HepG2 (cell line): ENCODE measurements at regions not wholly inside any gene's neighbourhood (a gene's known extent, or its start where the extent isn't known, plus 50 kb on each side); places are given as distances from the start of the nearest gene placed in this dataset.

ENCODE experiments used
- ATAC-seq: fragments of 200-7000 bp; cut with Tn5 transposase; 3 replicates; pipeline ENCODE4 v1.9.1; 2020; ENCODE audit warnings: mild to moderate bottlenecking, moderate library complexity
- BruUV-seq: library from RNA; stranded (reverse); fragments of 400-500 nt; replicated peaks from 2 replicates; lab custom pipeline; 2021; lab: Mats Ljungman, UMichigan
- CTCF ChIA-PET: fragments of 300-600 bp; formaldehyde crosslinking; extraction: SDS; loops from one replicate; lab custom pipeline; 2021; ENCODE audit warnings: low total read pairs, inconsistent platforms, low intra/inter-chr PET ratio; lab: Yijun Ruan, JAX
- POLR2A ChIA-PET: fragments of 350-600 bp; sonication (Branson Sonifier 250); formaldehyde crosslinking; loops from one replicate; lab custom pipeline; 2020; ENCODE audit warnings: antibody characterized with exemption, inconsistent platforms; lab: Yijun Ruan, JAX
- DNase-seq: peaks from one replicate; pipeline ENCODE4 v3.0.0-alpha.2; 2015; ENCODE audit warnings: low spot score
- FAIRE-seq: peaks from 3 replicates; lab custom pipeline; 2011; peaks lifted over from hg19 to GRCh38; lab: Jason Lieb, UNC
- H2AFZ ChIP-seq: one replicate; pipeline ENCODE4 v1.6.1; 2011; ENCODE audit warnings: low read length, inconsistent platforms
- H3K27ac ChIP-seq: fragments of 300-600 bp; 3 replicates; pipeline ENCODE4 v1.8.0; 2011; ENCODE audit warnings: mixed run types, mild to moderate bottlenecking, mixed read lengths, low read length, inconsistent platforms; ENCODE audit not compliant: insufficient read depth; ENCODE audit errors: extremely low read length
- H3K27me3 ChIP-seq, 2 experiments: fragments of 200-600 bp in 1 of 2; 2 replicates in 1 of 2; 3 replicates in 1 of 2; pipeline versions ENCODE4 v1.6.0 to v1.8.0; 2011; ENCODE audit warnings: low read length in 2 of 2, mild to moderate bottlenecking in 2 of 2, moderate library complexity in 2 of 2, inconsistent platforms in 1 of 2; ENCODE audit not compliant: insufficient read depth in 2 of 2, control insufficient read depth in 1 of 2
- H3K36me3 ChIP-seq, 2 experiments: fragments of 200-600 bp in 1 of 2; replicated peaks in 1 of 2; 2 replicates in 1 of 2; 3 replicates in 1 of 2; pipeline versions ENCODE4 v1.5.1 to v1.8.0; 2011; ENCODE audit warnings: low read length in 2 of 2, inconsistent platforms in 1 of 2; ENCODE audit not compliant: insufficient read depth in 2 of 2, control insufficient read depth in 1 of 2
- H3K4me1 ChIP-seq: 2 replicates; pipeline ENCODE4 v1.5.1; 2012; ENCODE audit warnings: low read length, inconsistent platforms; ENCODE audit not compliant: insufficient read depth
- H3K4me2 ChIP-seq: 2 replicates; pipeline ENCODE4 v1.6.0; 2011; ENCODE audit warnings: low read depth, low read length, inconsistent platforms
- H3K4me3 ChIP-seq, 3 experiments: fragments of 200-600 bp in 1 of 3; sonication (generic), shearing (Covaris generic) in 1 of 3; replicated peaks in 1 of 3; 2 replicates each; pipeline ENCODE4 v1.5.1; 2011 to 2016; ENCODE audit warnings: low read length in 3 of 3, inconsistent platforms in 2 of 3, low read depth in 2 of 3, mild to moderate bottlenecking in 2 of 3, control low read depth in 1 of 3, mixed read lengths in 1 of 3; ENCODE audit not compliant: insufficient read depth in 1 of 3
- H3K79me2 ChIP-seq: one replicate; pipeline ENCODE4 v1.6.1; 2011; ENCODE audit warnings: low read length, inconsistent platforms; ENCODE audit not compliant: insufficient read depth
- H3K9ac ChIP-seq: 2 replicates; pipeline ENCODE4 v1.6.0; 2011; ENCODE audit warnings: mild to moderate bottlenecking, low read depth, low read length, inconsistent platforms; ENCODE audit not compliant: insufficient read depth
- H3K9me3 ChIP-seq: 2 replicates; pipeline ENCODE4 v1.5.1; 2012; ENCODE audit warnings: mild to moderate bottlenecking, low read length
- H4K20me1 ChIP-seq: 2 replicates; pipeline ENCODE4 v1.6.0; 2011; ENCODE audit warnings: inconsistent platforms, mild to moderate bottlenecking, low read length, moderate library complexity; ENCODE audit not compliant: insufficient read depth
- ATRX ChIP-seq: sonication (generic); formaldehyde crosslinking; IDR thresholded peaks from 2 replicates; pipeline ENCODE4 v1.4.0; 2020; ENCODE audit warnings: missing genetic modification reagents, borderline replicate concordance
- BRD4 ChIP-seq: sonication (generic); formaldehyde crosslinking; IDR thresholded peaks from 2 replicates; pipeline ENCODE4 v1.4.0; 2020; ENCODE audit warnings: missing genetic modification reagents
- DNMT1 ChIP-seq: sonication (generic); formaldehyde crosslinking; IDR thresholded peaks from 2 replicates; pipeline ENCODE4 v1.5.1; 2020; ENCODE audit warnings: mild to moderate bottlenecking, missing genetic modification reagents
- KLF15 ChIP-seq: sonication (generic); formaldehyde crosslinking; IDR thresholded peaks from 2 replicates; pipeline ENCODE4 v1.8.1; 2023; ENCODE audit warnings: borderline replicate concordance, mild to moderate bottlenecking, inconsistent platforms, missing genetic modification reagents, mixed read lengths
- MTA3 ChIP-seq: sonication (generic); formaldehyde crosslinking; IDR thresholded peaks from 2 replicates; pipeline ENCODE4 v1.4.0; 2020; ENCODE audit warnings: missing genetic modification reagents
- NR2C2 ChIP-seq: sonication (generic); formaldehyde crosslinking; IDR thresholded peaks from 2 replicates; pipeline ENCODE4 v1.4.0; 2020; ENCODE audit warnings: missing genetic modification reagents, mild to moderate bottlenecking, moderate library complexity, borderline replicate concordance
- PRPF4 ChIP-seq: fragments of 200-400 bp; formaldehyde crosslinking; IDR thresholded peaks from 2 replicates; pipeline ENCODE4 v1.6.1; 2016; ENCODE audit warnings: low read length, low read depth; ENCODE audit not compliant: poor library complexity, severe bottlenecking
- ZFAT ChIP-seq: sonication (generic); formaldehyde crosslinking; conservative IDR thresholded peaks from 2 replicates; pipeline ENCODE4 v1.8.1; 2023; ENCODE audit warnings: missing genetic modification reagents, inconsistent platforms
- ZNF614 ChIP-seq: IDR thresholded peaks from 2 replicates; pipeline ENCODE4 v1.6.1; 2018; ENCODE audit warnings: missing biosample characterization, missing genetic modification reagents, inconsistent platforms, borderline replicate concordance
- ZNF773 ChIP-seq: sonication (generic); formaldehyde crosslinking; IDR thresholded peaks from 2 replicates; pipeline ENCODE4 v1.4.0; 2020; ENCODE audit warnings: missing genetic modification reagents, borderline replicate concordance
- WGBS: methylation state at CpG from one replicate; pipeline ENCODE4 v1.1.6; 2017; ENCODE audit warnings: low lambda C conversion rate; 5-methylcytosine and 5-hydroxymethylcytosine counted together
- in situ Hi-C: cut with HindIII; loops from 2 replicates; pipeline ENCODE4 v1.10.0; 2017; ENCODE audit warnings: low pct_unique_long_range_greater_than_20kb; ENCODE audit not compliant: extremely low pct_ligation_motif_present
- intact Hi-C: fragments of 100-400 bp; cut with micrococcal nuclease; formaldehyde crosslinking; loops from one replicate; pipeline ENCODE4 v1.10.0; 2022; ENCODE audit not compliant: unreplicated experiment
- TF ChIP-seq, protein P1 (sequence below): sonication (generic); formaldehyde crosslinking; IDR thresholded peaks from 2 replicates; pipeline ENCODE4 v1.5.0; 2020; ENCODE audit warnings: missing genetic modification reagents
- TF ChIP-seq, protein P2 (sequence below): sonication (generic); formaldehyde crosslinking; IDR thresholded peaks from 2 replicates; pipeline ENCODE4 v1.5.1; 2020; ENCODE audit warnings: missing genetic modification reagents, mild to moderate bottlenecking, borderline replicate concordance

DNA sequence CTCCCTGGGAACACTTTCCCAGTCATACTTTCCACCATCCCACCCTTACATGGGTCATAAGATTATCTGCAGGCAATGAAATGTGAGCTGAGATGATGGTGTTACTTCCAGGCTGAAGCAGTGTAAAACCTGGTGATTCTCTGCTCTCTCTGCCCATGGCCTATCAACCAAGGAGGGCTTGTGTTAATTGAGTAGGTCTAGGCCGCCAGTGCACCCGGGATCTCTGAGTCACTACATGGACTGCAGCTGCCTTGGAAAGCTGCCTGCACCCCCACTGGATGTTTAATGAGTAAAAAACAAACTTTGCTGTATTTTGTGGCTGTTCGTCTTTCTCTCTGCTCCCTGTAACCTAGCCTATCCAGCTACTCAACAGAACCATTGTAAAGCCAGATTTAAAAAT, 451.7 kb upstream of the SMIM21 start:
- 0% methylated on average over 1 of the region's 3 CpGs for WGBS
- no peaks in the 10 kb centered on the region; a peak in 1 of 5 replicates for H3K27me3 ChIP-seq
- no peak overlapping the region for H3K4me2 ChIP-seq
- in situ Hi-C loops: no loop called here
- ChIA-PET POLR2A (no interaction called here), CTCF (no interaction called here)
- no peaks in the 10 kb centered on the region for H3K4me1 ChIP-seq
- H3K4me3 ChIP-seq: no peak overlapping the region
- H3K9ac ChIP-seq: no peak overlapping the region
- no TSS peak for BruUV-seq
- H3K79me2 ChIP-seq: no peaks in the 10 kb centered on the region
- no peaks in the 10 kb centered on the region for H3K9me3 ChIP-seq
- intact Hi-C loops: no loop called here
- FAIRE-seq (no peak), DNase-seq (no peak), ATAC-seq (no peak)
- no peak for TF ChIP-seq DNMT1 (CRISPR knock-in tag)
- no peak for TF ChIP-seq KLF15
- no peak for TF ChIP-seq ZNF614 (CRISPR knock-in tag)
- TF ChIP-seq ATRX: no peak
- TF ChIP-seq, protein P1, sequence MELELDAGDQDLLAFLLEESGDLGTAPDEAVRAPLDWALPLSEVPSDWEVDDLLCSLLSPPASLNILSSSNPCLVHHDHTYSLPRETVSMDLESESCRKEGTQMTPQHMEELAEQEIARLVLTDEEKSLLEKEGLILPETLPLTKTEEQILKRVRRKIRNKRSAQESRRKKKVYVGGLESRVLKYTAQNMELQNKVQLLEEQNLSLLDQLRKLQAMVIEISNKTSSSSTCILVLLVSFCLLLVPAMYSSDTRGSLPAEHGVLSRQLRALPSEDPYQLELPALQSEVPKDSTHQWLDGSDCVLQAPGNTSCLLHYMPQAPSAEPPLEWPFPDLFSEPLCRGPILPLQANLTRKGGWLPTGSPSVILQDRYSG (CRISPR knock-in tag): no peak
- TF ChIP-seq ZFAT (CRISPR knock-in tag): no peak
- no peak for TF ChIP-seq ZNF773
- no peak for TF ChIP-seq PRPF4
- no peak for TF ChIP-seq NR2C2
- TF ChIP-seq, protein P2, sequence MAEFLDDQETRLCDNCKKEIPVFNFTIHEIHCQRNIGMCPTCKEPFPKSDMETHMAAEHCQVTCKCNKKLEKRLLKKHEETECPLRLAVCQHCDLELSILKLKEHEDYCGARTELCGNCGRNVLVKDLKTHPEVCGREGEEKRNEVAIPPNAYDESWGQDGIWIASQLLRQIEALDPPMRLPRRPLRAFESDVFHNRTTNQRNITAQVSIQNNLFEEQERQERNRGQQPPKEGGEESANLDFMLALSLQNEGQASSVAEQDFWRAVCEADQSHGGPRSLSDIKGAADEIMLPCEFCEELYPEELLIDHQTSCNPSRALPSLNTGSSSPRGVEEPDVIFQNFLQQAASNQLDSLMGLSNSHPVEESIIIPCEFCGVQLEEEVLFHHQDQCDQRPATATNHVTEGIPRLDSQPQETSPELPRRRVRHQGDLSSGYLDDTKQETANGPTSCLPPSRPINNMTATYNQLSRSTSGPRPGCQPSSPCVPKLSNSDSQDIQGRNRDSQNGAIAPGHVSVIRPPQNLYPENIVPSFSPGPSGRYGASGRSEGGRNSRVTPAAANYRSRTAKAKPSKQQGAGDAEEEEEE: no peak
- TF ChIP-seq MTA3 (CRISPR knock-in tag): no peak
- TF ChIP-seq BRD4: no peak
- no peaks in the 10 kb centered on the region for H3K36me3 ChIP-seq
- H4K20me1 ChIP-seq: no peaks in the 10 kb centered on the region
- no peak overlapping the region for H2AFZ ChIP-seq
- H3K27ac ChIP-seq: no peak overlapping the region
